Stimulated activated naive CD8-positive, alpha-beta T cell treated with anti-CD3 and anti-CD28 coated beads, Interleukin-15, Interleukin-2, amounts not matched to agents 100 ng/mL and 50 ng/mL, for 24 hours (primary cell): ENCODE measurements at regions not wholly inside any gene's neighbourhood (a gene's known extent, or its start where the extent isn't known, plus 50 kb on each side); places are given as distances from the start of the nearest gene placed in this dataset.

ENCODE experiments used
- H3K27ac Mint-ChIP-seq: one replicate; pipeline ENCODE4 v1.8.0; 2021; ENCODE audit warnings: mild to moderate bottlenecking, mixed read lengths
- H3K27me3 Mint-ChIP-seq: one replicate; pipeline ENCODE4 v1.8.0; 2021; ENCODE audit warnings: mixed read lengths
- H3K36me3 Mint-ChIP-seq: one replicate; pipeline ENCODE4 v1.8.0; 2021; ENCODE audit warnings: low read depth, mixed read lengths
- H3K4me1 Mint-ChIP-seq: one replicate; pipeline ENCODE4 v1.8.0; 2021; ENCODE audit warnings: low read depth, mixed read lengths
- H3K4me3 Mint-ChIP-seq: one replicate; pipeline ENCODE4 v1.8.0; 2021; ENCODE audit warnings: mild to moderate bottlenecking, mixed read lengths
- H3K9me3 Mint-ChIP-seq: one replicate; pipeline ENCODE4 v1.8.0; 2021; ENCODE audit warnings: mixed read lengths

GRCh38 chrX:4690521-4690920 is 977.1 kb upstream of the PRKX start:
- Mint-ChIP-seq H3K9me3 (no peaks in the 10 kb centered on the region), H3K27ac (no peak overlapping the region), H3K4me3 (no peak overlapping the region), H3K36me3 (no peaks in the 10 kb centered on the region), H3K4me1 (no peaks in the 10 kb centered on the region), H3K27me3 (no peaks in the 10 kb centered on the region)

- Mint-ChIP-seq H3K4me1 (no peaks in the 10 kb centered on the region), H3K27me3 (no peaks in the 10 kb centered on the region), H3K9me3 (no peaks in the 10 kb centered on the region), H3K27ac (no peak overlapping the region), H3K4me3 (no peak overlapping the region), H3K36me3 (no peaks in the 10 kb centered on the region)
These were observed 969.2 kb upstream of the PRKX start for GRCh38 chrX:4682636-4683035.

GRCh38 chrX:4675686-4676300 is 962.3 kb upstream of the PRKX start:
- Mint-ChIP-seq H3K4me3 (no peak overlapping the region), H3K4me1 (no peaks in the 10 kb centered on the region), H3K9me3 (peaks cover 3% of the 10 kb centered on the region), H3K27me3 (no peaks in the 10 kb centered on the region), H3K27ac (no peak overlapping the region), H3K36me3 (no peaks in the 10 kb centered on the region)

- Mint-ChIP-seq H3K36me3 (no peaks in the 10 kb centered on the region), H3K4me1 (no peaks in the 10 kb centered on the region), H3K27me3 (no peaks in the 10 kb centered on the region), H3K9me3 (peaks cover 3% of the 10 kb centered on the region), H3K4me3 (no peak overlapping the region), H3K27ac (no peak overlapping the region)
These were observed 960.8 kb upstream of the PRKX start for GRCh38 chrX:4674028-4674782.

GRCh38 chrX:4671344-4671743 is 957.9 kb upstream of the PRKX start:
- Mint-ChIP-seq H3K27me3 (no peaks in the 10 kb centered on the region), H3K27ac (no peak overlapping the region), H3K4me1 (no peaks in the 10 kb centered on the region), H3K36me3 (no peaks in the 10 kb centered on the region), H3K4me3 (no peak overlapping the region), H3K9me3 (peaks cover 3% of the 10 kb centered on the region)

- Mint-ChIP-seq H3K27ac (no peak overlapping the region), H3K27me3 (no peaks in the 10 kb centered on the region), H3K36me3 (no peaks in the 10 kb centered on the region)
These were observed 957.2 kb upstream of the PRKX start for GRCh38 chrX:4670606-4671005.

GRCh38 chrX:4668802-4669536 is 955.5 kb upstream of the PRKX start:
- no peaks in the 10 kb centered on the region for H3K4me1 Mint-ChIP-seq
- no peak overlapping the region for H3K4me3 Mint-ChIP-seq
- no peak overlapping the region for H3K27ac Mint-ChIP-seq
- no peaks in the 10 kb centered on the region for H3K36me3 Mint-ChIP-seq
- peaks cover 3% of the 10 kb centered on the region for H3K9me3 Mint-ChIP-seq
- no peaks in the 10 kb centered on the region for H3K27me3 Mint-ChIP-seq

More at GRCh38 chrX:4670606-4671005, 957.2 kb upstream of the PRKX start:
- Mint-ChIP-seq H3K4me1 (no peaks in the 10 kb centered on the region), H3K4me3 (no peak overlapping the region), H3K9me3 (peaks cover 3% of the 10 kb centered on the region)

- no peak overlapping the region for H3K27ac Mint-ChIP-seq
- no peaks in the 10 kb centered on the region for H3K27me3 Mint-ChIP-seq
- no peaks in the 10 kb centered on the region for H3K36me3 Mint-ChIP-seq
- peaks cover 10% of the 10 kb centered on the region for H3K9me3 Mint-ChIP-seq
- no peak overlapping the region for H3K4me3 Mint-ChIP-seq
- H3K4me1 Mint-ChIP-seq, result no peaks in the 10 kb centered on the region
These were observed 949.6 kb upstream of the PRKX start for GRCh38 chrX:4663085-4663484.

GRCh38 chrX:4661771-4662170 is 948.3 kb upstream of the PRKX start:
- peaks cover 10% of the 10 kb centered on the region for H3K9me3 Mint-ChIP-seq
- H3K27me3 Mint-ChIP-seq, result no peaks in the 10 kb centered on the region
- no peaks in the 10 kb centered on the region for H3K36me3 Mint-ChIP-seq
- H3K4me3 Mint-ChIP-seq, result no peak overlapping the region
- H3K27ac Mint-ChIP-seq, result no peak overlapping the region
- no peaks in the 10 kb centered on the region for H3K4me1 Mint-ChIP-seq

GRCh38 chrX:4656419-4656818 is 943.0 kb upstream of the PRKX start:
- Mint-ChIP-seq H3K36me3 (no peaks in the 10 kb centered on the region), H3K27ac (no peak overlapping the region), H3K4me1 (no peaks in the 10 kb centered on the region), H3K27me3 (no peaks in the 10 kb centered on the region), H3K4me3 (no peak overlapping the region), H3K9me3 (peaks cover 6% of the 10 kb centered on the region)

- Mint-ChIP-seq H3K4me1 (no peaks in the 10 kb centered on the region), H3K27ac (no peak overlapping the region), H3K27me3 (no peaks in the 10 kb centered on the region), H3K36me3 (no peaks in the 10 kb centered on the region), H3K4me3 (no peak overlapping the region), H3K9me3 (peaks cover 6% of the 10 kb centered on the region)
These were observed 942.3 kb upstream of the PRKX start for GRCh38 chrX:4655743-4656142.

GRCh38 chrX:4642114-4642513 is 928.7 kb upstream of the PRKX start:
- no peaks in the 10 kb centered on the region for H3K4me1 Mint-ChIP-seq
- no peaks in the 10 kb centered on the region for H3K36me3 Mint-ChIP-seq
- no peak overlapping the region for H3K27ac Mint-ChIP-seq
- no peaks in the 10 kb centered on the region for H3K27me3 Mint-ChIP-seq
- no peaks in the 10 kb centered on the region for H3K9me3 Mint-ChIP-seq
- no peak overlapping the region for H3K4me3 Mint-ChIP-seq

GRCh38 chrX:4638036-4638435 is 924.6 kb upstream of the PRKX start:
- Mint-ChIP-seq H3K4me3 (no peak overlapping the region), H3K4me1 (no peaks in the 10 kb centered on the region), H3K27me3 (no peaks in the 10 kb centered on the region), H3K9me3 (no peaks in the 10 kb centered on the region), H3K36me3 (no peaks in the 10 kb centered on the region), H3K27ac (no peak overlapping the region)

- Mint-ChIP-seq H3K4me1 (no peaks in the 10 kb centered on the region), H3K27ac (no peak overlapping the region), H3K4me3 (no peak overlapping the region), H3K27me3 (no peaks in the 10 kb centered on the region), H3K36me3 (no peaks in the 10 kb centered on the region), H3K9me3 (no peaks in the 10 kb centered on the region)
These were observed 914.0 kb upstream of the PRKX start for GRCh38 chrX:4627414-4627813.

- H3K27ac Mint-ChIP-seq, result no peak overlapping the region
- H3K4me3 Mint-ChIP-seq, result no peak overlapping the region
- H3K9me3 Mint-ChIP-seq, result no peaks in the 10 kb centered on the region
- H3K4me1 Mint-ChIP-seq, result no peaks in the 10 kb centered on the region
- H3K27me3 Mint-ChIP-seq, result no peaks in the 10 kb centered on the region
- H3K36me3 Mint-ChIP-seq, result no peaks in the 10 kb centered on the region
These were observed 909.2 kb upstream of the PRKX start for GRCh38 chrX:4622486-4623167.
